ENCODE measurements at regions not wholly inside any gene's neighbourhood (a gene's known extent, or its start where the extent isn't known, plus 50 kb on each side); places are given as distances from the start of the nearest gene placed in this dataset.

- TF ChIP-seq EP300 (conservative IDR thresholded peaks at IDR 0.05; ENCODE audit: poor library complexity, severe bottlenecking) (no peak), SMC3 (conservative IDR thresholded peaks at IDR 0.05; ENCODE audit: poor library complexity) (no peak), EZH2 (IDR thresholded peaks at IDR 0.05; ENCODE audit: borderline replicate concordance, insufficient read depth, low read length, poor library complexity, severe bottlenecking) (no peak), MXI1 (conservative IDR thresholded peaks at IDR 0.05; ENCODE audit: poor library complexity, severe bottlenecking) (no peak), REST (IDR thresholded peaks at IDR 0.05; ENCODE audit: borderline replicate concordance) (no peak), POLR2AphosphoS5 (IDR thresholded peaks at IDR 0.05) (no peak), TAF1 (IDR thresholded peaks at IDR 0.05; ENCODE audit: low read depth) (no peak), RAD21 (conservative IDR thresholded peaks at IDR 0.05) (no peak), CTCF (IDR thresholded peaks at IDR 0.05; ENCODE audit: poor library complexity, severe bottlenecking) (no peak)
- Histone ChIP-seq H3K9me2 (ENCODE audit: insufficient read depth, low read length) (no peaks in the 10 kb centered on the region), H2AFZ (ENCODE audit: low read depth, low read length) (no peak overlapping the region), H3K27me3 (ENCODE audit: insufficient read depth, low read depth, low read length) (no peaks in the 10 kb centered on the region), H3F3A (ENCODE audit: insufficient read depth, low read length, poor library complexity, severe bottlenecking) (no peaks in the 10 kb centered on the region), H3K9ac (ENCODE audit: low read length) (no peak overlapping the region), H4K20me1 (ENCODE audit: insufficient read depth) (no peaks in the 10 kb centered on the region), H3K79me2 (replicated peaks; ENCODE audit: insufficient read depth, low read length) (no peaks in the 10 kb centered on the region), H3K27ac (ENCODE audit: low read length) (no peak overlapping the region), H3K9me3 (ENCODE audit: low read length) (no peaks in the 10 kb centered on the region), H3K4me3 (ENCODE audit: low read length) (no peak overlapping the region), H3K4me2 (ENCODE audit: low read length) (no peak overlapping the region), H3K36me3 (ENCODE audit: insufficient read depth, low read length) (no peaks in the 10 kb centered on the region)
Observed at GRCh38 chr4:12165616-12166015, 736.9 kb upstream of the HS3ST1 start.

- Histone ChIP-seq H3K27ac (ENCODE audit: low read length) (no peak overlapping the region), H4K20me1 (ENCODE audit: insufficient read depth) (no peaks in the 10 kb centered on the region), H3K9ac (ENCODE audit: low read length) (no peak overlapping the region), H3K9me2 (ENCODE audit: insufficient read depth, low read length) (no peaks in the 10 kb centered on the region), H3K27me3 (ENCODE audit: insufficient read depth, low read depth, low read length) (no peaks in the 10 kb centered on the region), H3K4me3 (ENCODE audit: low read length) (no peak overlapping the region), H2AFZ (ENCODE audit: low read depth, low read length) (no peak overlapping the region), H3K9me3 (ENCODE audit: low read length) (no peaks in the 10 kb centered on the region), H3K36me3 (ENCODE audit: insufficient read depth, low read length) (no peaks in the 10 kb centered on the region), H3F3A (ENCODE audit: insufficient read depth, low read length, poor library complexity, severe bottlenecking) (no peaks in the 10 kb centered on the region), H3K79me2 (replicated peaks; ENCODE audit: insufficient read depth, low read length) (no peaks in the 10 kb centered on the region), H3K4me2 (ENCODE audit: low read length) (no peak overlapping the region)
- TF ChIP-seq RAD21 (conservative IDR thresholded peaks at IDR 0.05) (no peak), TAF1 (IDR thresholded peaks at IDR 0.05; ENCODE audit: low read depth) (no peak), POLR2AphosphoS5 (IDR thresholded peaks at IDR 0.05) (no peak), MXI1 (conservative IDR thresholded peaks at IDR 0.05; ENCODE audit: poor library complexity, severe bottlenecking) (no peak), EZH2 (IDR thresholded peaks at IDR 0.05; ENCODE audit: borderline replicate concordance, insufficient read depth, low read length, poor library complexity, severe bottlenecking) (no peak), CTCF (IDR thresholded peaks at IDR 0.05; ENCODE audit: poor library complexity, severe bottlenecking) (no peak), EP300 (conservative IDR thresholded peaks at IDR 0.05; ENCODE audit: poor library complexity, severe bottlenecking) (no peak), REST (IDR thresholded peaks at IDR 0.05; ENCODE audit: borderline replicate concordance) (no peak), SMC3 (conservative IDR thresholded peaks at IDR 0.05; ENCODE audit: poor library complexity) (no peak)
Observed at GRCh38 chr4:12146339-12146738, 717.6 kb upstream of the HS3ST1 start.
